GM12872 (cell line): ENCODE measurements at regions not wholly inside any gene's neighbourhood (a gene's known extent, or its start where the extent isn't known, plus 50 kb on each side); places are given as distances from the start of the nearest gene placed in this dataset.

ENCODE experiments used
- TF ChIP-seq, protein P1 (sequence below): IDR thresholded peaks from 3 replicates; pipeline ENCODE4 v1.5.1; 2011; ENCODE audit warnings: low read depth, mild to moderate bottlenecking, low read length, moderate library complexity; ENCODE audit not compliant: insufficient read depth

DNA sequence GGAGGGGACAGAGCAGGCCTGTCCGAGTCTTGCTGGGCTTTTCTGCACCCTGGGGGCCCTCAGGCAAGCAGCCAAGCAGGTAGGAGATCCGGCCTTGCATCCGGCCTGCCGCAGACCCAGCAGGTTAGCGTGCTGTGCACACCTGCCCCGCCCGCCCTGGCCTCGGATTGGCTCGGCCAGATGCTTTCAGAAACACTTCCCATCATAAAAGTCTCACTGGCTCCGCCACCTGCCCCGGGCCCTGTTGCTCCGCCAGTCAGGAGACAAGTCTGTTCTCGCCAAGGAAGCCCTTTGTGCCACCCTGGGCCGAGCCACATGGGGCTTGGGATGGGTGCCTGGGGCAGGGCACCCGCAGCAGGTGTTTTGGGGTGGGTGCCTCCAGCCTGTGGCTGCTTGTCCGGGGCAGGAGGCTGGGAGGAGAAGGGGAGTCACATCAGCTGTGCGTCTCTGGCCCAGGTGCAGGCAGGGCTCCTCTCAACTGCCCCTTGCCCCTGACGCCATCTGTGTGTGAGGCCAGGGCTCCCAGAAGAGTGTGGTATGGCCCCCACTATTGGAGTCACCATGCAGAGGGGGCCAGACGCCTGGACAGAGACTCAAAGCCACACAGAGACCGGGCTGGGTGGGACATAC, 228.2 kb upstream of the GSE1 start:
- TF ChIP-seq, protein P1, sequence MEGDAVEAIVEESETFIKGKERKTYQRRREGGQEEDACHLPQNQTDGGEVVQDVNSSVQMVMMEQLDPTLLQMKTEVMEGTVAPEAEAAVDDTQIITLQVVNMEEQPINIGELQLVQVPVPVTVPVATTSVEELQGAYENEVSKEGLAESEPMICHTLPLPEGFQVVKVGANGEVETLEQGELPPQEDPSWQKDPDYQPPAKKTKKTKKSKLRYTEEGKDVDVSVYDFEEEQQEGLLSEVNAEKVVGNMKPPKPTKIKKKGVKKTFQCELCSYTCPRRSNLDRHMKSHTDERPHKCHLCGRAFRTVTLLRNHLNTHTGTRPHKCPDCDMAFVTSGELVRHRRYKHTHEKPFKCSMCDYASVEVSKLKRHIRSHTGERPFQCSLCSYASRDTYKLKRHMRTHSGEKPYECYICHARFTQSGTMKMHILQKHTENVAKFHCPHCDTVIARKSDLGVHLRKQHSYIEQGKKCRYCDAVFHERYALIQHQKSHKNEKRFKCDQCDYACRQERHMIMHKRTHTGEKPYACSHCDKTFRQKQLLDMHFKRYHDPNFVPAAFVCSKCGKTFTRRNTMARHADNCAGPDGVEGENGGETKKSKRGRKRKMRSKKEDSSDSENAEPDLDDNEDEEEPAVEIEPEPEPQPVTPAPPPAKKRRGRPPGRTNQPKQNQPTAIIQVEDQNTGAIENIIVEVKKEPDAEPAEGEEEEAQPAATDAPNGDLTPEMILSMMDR = no peak

DNA sequence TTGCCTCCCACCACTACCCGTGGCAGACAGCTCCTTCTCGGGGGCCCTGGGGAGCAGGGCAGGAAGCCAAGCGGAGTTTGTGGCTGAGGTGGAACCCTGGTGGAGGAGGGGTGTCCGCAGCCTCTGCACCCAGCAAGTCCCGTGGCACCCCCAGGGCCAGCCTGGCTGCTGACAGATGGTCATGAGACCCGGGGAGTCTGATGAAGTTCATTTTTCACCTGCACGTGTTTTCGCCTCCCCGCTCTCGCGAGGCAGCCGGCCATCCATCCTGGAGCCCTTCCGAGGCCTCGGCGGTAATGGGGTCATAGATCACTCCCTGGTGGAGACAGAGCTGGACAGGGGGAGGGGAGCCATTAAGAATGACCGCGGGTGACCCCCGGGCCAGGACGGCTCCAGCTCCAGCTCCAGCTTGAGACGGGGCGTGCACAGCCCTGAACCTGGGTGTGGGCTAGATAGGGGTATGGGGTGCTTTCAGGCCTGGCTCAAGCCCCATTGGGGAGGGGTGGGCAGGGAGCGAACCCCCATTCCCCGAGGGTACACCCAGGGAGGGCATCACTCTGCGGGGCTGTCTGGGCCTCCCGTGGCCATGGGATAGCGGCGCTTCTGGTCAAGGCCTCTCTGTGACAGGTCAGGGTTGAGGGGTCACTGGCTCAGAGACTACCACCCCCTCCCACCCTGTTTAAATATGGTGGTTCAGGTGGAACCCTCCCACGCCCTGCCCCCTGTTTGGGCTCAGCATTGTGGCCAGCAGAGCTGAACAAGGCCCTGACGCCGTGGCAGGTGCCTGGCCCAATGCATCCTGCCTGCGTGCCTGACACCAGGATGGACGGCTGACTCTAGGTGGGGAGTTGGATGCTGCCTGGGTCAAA, 227.4 kb upstream of the GSE1 start:
- TF ChIP-seq, protein P1 = no peak

DNA sequence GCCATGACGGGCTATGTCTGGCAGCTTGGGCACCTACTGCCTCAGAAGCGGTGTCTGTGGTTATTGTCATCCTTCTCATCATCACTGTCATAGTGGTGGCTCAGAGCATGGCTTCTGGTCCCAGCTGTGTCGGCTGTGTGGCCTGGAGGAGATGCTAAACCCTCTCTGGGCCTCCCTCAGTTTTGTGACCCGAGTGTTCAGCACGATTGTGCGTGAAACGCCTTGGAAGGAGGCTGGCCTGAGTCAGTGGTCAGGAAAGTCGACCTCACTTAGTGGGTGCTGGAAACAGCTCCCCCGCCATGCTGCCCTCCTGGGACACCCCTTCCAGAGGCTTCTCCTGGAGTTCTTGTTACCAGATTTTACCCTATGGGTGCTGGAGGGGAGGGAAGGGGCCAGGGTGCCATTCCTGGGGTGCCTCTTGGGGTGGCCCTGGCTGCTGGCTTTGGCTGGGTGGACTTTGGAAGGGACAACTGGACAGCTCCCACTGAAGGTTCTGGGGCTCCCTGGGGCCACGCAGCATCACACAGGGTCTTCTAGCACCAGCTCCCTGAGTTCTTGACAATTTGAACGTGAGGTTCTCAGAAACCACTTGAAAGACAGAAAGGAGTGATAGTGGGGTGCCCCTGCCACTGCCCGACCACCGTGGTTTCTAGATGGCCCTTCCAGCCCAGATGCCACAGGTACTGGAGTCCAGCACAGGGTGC, 226.5 kb upstream of the GSE1 start:
- TF ChIP-seq, protein P1 = no peak

DNA sequence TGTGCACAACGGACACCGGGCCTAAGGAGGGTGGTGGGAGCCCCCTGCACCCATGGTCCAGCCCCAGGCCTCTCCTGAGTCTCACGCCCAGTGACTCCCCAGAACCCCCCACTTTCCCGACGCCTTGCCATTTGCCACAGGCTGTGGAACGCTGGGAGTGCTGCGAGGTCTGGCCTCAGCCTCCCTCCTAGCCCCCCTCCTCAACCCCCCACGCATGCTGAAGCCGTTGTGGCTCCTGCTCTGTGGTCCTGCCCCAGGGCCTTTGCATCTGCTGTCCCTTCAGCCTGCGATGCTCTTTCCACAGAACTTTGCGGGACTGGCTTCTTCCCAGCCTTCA, 226.0 kb upstream of the GSE1 start:
- TF ChIP-seq, protein P1 = no peak

DNA sequence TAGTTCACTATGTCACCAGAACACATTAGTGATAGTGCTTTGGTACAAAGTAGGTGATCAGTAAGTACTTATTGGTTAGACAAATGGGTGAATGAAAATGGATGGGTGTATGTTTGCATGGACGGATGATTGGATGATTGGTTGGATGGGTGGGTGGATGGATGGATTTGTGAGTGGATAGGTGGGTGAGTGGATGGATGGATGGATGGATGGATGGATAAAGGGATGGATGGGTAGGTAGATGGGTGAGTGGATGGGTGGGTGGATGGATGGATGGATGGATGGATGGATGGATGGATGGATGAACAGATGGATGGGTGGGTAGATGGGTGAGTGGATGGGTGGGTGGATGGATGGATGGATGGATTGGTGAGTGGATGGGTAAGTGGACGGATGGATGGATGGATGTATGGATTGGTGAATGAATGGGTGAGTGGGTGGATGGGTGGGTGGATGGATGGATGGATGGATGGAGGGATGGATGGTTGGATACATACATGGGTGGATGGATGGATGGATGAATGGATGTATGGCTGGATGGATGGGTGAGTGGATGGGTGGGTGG, 225.3 kb upstream of the GSE1 start:
- TF ChIP-seq, protein P1 = no peak

DNA sequence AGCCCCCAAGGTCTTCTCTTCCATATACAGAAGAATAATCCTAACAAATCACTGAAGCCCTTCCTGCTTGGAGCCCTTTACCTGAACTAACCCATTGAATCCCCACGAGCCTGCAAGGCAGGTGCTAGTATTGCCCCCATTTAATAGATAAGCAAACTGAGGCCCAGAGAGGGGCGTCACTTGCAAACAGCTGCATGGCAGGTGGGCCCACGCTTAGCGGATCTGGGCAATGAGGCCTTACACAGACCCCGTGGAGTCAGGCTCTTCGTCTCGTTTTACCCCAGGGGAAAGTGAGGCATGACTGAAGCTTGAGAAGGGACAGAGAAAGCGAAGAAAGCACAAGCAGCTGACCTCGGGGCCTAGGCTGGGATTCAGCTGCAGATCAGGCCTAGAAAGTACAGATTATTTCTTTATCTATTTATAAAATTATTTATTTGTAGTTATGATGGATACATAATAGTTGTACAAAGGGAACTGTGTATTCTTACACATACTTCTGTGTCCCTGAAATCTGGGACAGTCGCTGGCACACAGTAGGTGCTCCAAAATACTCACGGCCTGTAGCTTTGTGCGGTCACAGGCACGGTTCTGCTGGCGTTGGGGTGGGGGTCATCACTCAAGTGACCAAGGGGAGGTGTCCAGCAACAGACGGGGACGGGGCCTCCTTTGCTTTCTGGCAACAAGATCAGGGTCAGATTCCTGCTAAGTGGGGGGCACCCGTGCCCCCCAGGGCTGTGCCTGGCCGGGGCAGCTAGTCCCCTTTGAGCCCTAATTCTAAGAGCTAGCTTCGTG, 223.2 kb upstream of the GSE1 start:
- TF ChIP-seq, protein P1 = no peak
